Neutrophil (primary cell): ENCODE measurements at regions not wholly inside any gene's neighbourhood (a gene's known extent, or its start where the extent isn't known, plus 50 kb on each side); places are given as distances from the start of the nearest gene placed in this dataset.

Source experiments
- H3K27ac ChIP-seq: fragments of 200-600 bp; sonication (generic); 2 replicates; pipeline ENCODE4 v1.5.1; 2016; ENCODE audit warnings: mild to moderate bottlenecking, moderate library complexity
- H3K27me3 ChIP-seq: fragments of 200-600 bp; sonication (generic); 2 replicates; pipeline ENCODE4 v1.6.0; 2016; ENCODE audit warnings: mild to moderate bottlenecking
- H3K36me3 ChIP-seq: fragments of 200-600 bp; sonication (generic); 2 replicates; pipeline ENCODE4 v1.5.1; 2017
- H3K4me1 ChIP-seq, 2 experiments: fragments of 200-600 bp in 1 of 2; sonication (generic) in 1 of 2; 1 replicate in 1 of 2; 2 replicates in 1 of 2; pipeline versions ENCODE4 v1.5.1 to v1.6.1; 2013 to 2016; ENCODE audit warnings: low read depth in 1 of 2, low read length in 1 of 2, mild to moderate bottlenecking in 1 of 2, moderate library complexity in 1 of 2; ENCODE audit not compliant: control insufficient read depth in 1 of 2, insufficient read depth in 1 of 2
- H3K4me3 ChIP-seq, 2 experiments: fragments of 200-600 bp in 1 of 2; sonication (generic) in 1 of 2; 1 replicate in 1 of 2; 2 replicates in 1 of 2; pipeline ENCODE4 v1.5.1; 2013 to 2016; ENCODE audit warnings: low read depth in 1 of 2, low read length in 1 of 2, mild to moderate bottlenecking in 1 of 2, moderate library complexity in 1 of 2
- H3K9me3 ChIP-seq: fragments of 200-600 bp; sonication (generic); 2 replicates; pipeline ENCODE4 v1.5.1; 2016
- TF ChIP-seq, protein P1 (sequence below): fragments of 200-600 bp; sonication (generic); IDR thresholded peaks from 2 replicates; pipeline ENCODE4 v1.5.1; 2016; ENCODE audit warnings: antibody characterized with exemption

DNA sequence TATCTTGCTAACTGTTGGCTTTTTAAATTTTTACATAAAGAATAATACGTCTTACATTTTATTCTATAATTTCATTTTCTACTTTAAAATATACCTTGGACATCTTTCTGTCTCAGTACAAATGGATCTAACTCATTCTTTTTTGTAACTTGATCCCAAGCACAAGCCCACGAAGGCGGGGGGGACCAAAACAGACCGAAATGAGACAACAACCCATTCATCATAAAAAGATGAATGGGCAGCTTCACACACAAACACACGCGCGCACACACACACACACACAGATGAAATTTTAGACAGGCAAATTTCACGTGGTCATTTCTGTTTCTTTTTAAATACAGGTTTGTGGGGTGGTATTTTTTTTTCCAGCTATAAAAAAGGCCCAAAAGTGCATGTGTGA lies 271.3 kb upstream of the TOPAZ1 start:
- no peaks in the 10 kb centered on the region for H3K9me3 ChIP-seq
- H3K36me3 ChIP-seq, result no peaks in the 10 kb centered on the region
- TF ChIP-seq, protein P1, sequence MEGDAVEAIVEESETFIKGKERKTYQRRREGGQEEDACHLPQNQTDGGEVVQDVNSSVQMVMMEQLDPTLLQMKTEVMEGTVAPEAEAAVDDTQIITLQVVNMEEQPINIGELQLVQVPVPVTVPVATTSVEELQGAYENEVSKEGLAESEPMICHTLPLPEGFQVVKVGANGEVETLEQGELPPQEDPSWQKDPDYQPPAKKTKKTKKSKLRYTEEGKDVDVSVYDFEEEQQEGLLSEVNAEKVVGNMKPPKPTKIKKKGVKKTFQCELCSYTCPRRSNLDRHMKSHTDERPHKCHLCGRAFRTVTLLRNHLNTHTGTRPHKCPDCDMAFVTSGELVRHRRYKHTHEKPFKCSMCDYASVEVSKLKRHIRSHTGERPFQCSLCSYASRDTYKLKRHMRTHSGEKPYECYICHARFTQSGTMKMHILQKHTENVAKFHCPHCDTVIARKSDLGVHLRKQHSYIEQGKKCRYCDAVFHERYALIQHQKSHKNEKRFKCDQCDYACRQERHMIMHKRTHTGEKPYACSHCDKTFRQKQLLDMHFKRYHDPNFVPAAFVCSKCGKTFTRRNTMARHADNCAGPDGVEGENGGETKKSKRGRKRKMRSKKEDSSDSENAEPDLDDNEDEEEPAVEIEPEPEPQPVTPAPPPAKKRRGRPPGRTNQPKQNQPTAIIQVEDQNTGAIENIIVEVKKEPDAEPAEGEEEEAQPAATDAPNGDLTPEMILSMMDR, result no peak
- H3K4me1 ChIP-seq, result no peaks in the 10 kb centered on the region
- H3K27me3 ChIP-seq, result peaks cover 40% of the 10 kb centered on the region
- H3K4me3 ChIP-seq, result no peak overlapping the region
- H3K27ac ChIP-seq, result no peak overlapping the region

DNA sequence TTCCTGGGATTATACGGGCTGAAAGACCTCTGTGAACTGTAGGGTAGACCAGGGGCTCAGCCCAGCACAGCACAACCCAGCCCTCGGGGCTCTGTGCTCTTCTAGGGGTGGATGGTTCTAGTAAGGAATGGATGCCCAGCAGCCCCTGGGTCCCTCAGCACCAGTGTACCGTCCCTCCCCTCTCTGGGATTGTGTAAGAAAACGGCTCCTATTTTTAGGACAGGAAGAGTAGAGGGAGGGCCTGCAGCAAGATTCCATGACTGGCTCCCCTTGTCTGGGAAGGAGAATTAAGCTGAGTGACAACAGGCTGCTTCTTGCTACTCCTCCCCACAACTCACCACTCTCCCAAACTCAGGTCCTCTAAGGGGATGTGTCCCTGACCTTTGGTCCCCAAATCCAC lies 270.8 kb upstream of the TOPAZ1 start:
- Histone ChIP-seq H3K27ac (no peak overlapping the region), H3K4me3 (no peak overlapping the region), H3K36me3 (no peaks in the 10 kb centered on the region), H3K9me3 (no peaks in the 10 kb centered on the region), H3K4me1 (no peaks in the 10 kb centered on the region), H3K27me3 (peaks cover 34% of the 10 kb centered on the region)
- TF ChIP-seq, protein P1, result no peak

DNA sequence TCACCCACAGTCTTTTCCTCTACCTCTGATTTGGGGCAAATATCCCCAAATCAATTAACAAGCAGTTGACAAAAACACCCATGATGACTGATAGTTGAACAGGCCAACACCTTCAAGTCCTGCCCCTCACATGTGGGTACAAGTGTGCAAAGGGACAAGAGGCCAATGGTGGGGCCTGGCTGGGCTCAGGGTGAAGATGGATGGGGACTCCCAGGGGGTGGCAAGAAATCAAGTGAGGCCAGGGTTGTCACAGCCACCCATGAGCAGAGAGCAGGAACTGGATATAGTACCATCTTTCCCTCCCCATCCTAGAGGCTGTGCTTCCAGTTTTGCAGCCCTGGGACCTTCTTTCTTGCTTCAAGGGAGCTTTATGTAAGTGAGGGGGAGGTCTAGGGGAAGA lies 270.2 kb upstream of the TOPAZ1 start:
- Histone ChIP-seq H3K27ac (no peak overlapping the region), H3K9me3 (no peaks in the 10 kb centered on the region), H3K27me3 (peaks cover 28% of the 10 kb centered on the region), H3K4me3 (no peak overlapping the region), H3K36me3 (no peaks in the 10 kb centered on the region), H3K4me1 (no peaks in the 10 kb centered on the region)
- TF ChIP-seq, protein P1, result no peak

DNA sequence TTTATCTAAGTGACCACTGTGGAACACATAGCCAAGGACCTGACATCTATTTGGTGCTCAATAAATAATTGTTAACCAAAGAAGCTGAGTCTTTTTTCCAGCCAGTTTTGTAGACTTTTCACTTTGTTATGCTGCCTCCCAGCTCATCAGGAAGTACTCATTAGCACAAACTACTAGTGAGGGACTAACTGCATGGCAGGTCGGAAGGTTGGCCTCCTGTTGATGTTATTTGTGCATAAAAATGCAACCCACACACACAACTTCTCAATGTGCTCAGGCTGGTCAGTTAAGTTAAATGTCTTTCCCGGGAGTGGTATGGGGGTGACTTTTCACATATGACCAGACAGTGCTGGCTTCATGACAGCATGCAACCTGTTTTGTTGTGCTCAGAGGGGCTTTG lies 263.0 kb upstream of the TOPAZ1 start:
- TF ChIP-seq, protein P1, result no peak
- Histone ChIP-seq H3K27me3 (peaks cover 60% of the 10 kb centered on the region), H3K4me1 (no peaks in the 10 kb centered on the region), H3K36me3 (no peaks in the 10 kb centered on the region), H3K27ac (no peak overlapping the region), H3K9me3 (no peaks in the 10 kb centered on the region), H3K4me3 (no peak overlapping the region)

DNA sequence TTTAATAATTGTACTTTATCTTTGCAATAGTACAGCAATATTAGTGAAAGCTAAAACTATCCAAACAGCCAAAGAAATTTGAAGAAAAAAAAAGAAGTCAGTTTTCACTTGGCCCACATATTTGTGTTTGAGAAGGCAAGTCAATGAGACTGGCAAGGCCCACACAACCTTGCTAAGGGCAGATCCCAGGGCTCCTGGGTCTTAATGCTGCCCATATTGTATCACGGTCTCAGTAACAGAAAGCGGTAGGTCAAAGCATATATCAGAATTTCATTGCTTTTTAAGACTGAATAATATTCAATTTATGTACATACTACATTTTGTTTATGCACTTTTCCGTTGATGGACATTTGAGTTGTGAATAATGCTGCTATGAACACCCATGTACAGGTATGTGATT lies 262.0 kb upstream of the TOPAZ1 start:
- TF ChIP-seq, protein P1, result no peak
- H3K36me3 ChIP-seq, result no peaks in the 10 kb centered on the region
- H3K4me1 ChIP-seq, result no peaks in the 10 kb centered on the region
- no peaks in the 10 kb centered on the region for H3K9me3 ChIP-seq
- H3K27me3 ChIP-seq, result peaks cover 69% of the 10 kb centered on the region
- H3K4me3 ChIP-seq, result no peak overlapping the region
- no peak overlapping the region for H3K27ac ChIP-seq
